PFSK-1 (cell line): ENCODE measurements at regions not wholly inside any gene's neighbourhood (a gene's known extent, or its start where the extent isn't known, plus 50 kb on each side); places are given as distances from the start of the nearest gene placed in this dataset.

Source experiments
- POLR2AphosphoS5 ChIP-seq: IDR thresholded peaks from 2 replicates; pipeline ENCODE4 v1.6.1; 2012; ENCODE audit warnings: low read depth, mild to moderate bottlenecking, control low read depth, low read length, moderate library complexity
- SIN3A ChIP-seq: IDR thresholded peaks from 2 replicates; pipeline ENCODE4 v1.6.1; 2012; ENCODE audit warnings: mild to moderate bottlenecking, low read length, moderate library complexity, borderline replicate concordance; ENCODE audit not compliant: insufficient read depth
- TAF1 ChIP-seq: IDR thresholded peaks from 2 replicates; pipeline ENCODE4 v1.6.1; 2012; ENCODE audit warnings: low read length, control low read depth, borderline replicate concordance; ENCODE audit not compliant: insufficient read depth
- TF ChIP-seq, protein P1 (sequence below), 2 experiments: IDR thresholded peaks; 2 replicates each; pipeline versions ENCODE4 v1.6.1 to v1.8.0; 2011 to 2012; ENCODE audit warnings: low read depth in 2 of 2, low read length in 2 of 2, control low read depth in 1 of 2, inconsistent platforms in 1 of 2, mild to moderate bottlenecking in 1 of 2, moderate library complexity in 1 of 2; ENCODE audit not compliant: insufficient read depth in 1 of 2

DNA sequence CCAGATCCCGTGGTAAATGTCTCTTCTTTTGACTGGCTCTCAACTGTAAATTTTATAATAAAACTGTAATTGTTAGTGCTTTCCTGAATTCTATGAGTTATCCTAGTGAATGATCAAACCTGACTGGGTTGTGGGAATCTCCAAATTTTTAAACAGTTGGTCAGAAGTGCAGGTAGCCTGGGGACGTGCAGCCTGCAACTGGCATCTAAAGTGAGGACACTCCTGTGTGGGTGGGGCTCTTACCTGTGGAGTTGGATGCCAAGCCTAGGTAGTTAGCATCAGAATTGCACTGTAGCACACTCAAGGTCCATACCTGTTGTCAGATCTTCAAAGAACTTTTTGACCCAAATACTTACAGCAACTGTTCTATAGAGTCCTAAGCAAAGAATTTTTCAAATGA, 207.1 kb upstream of the NBEA start:
- no peak for TF ChIP-seq POLR2AphosphoS5
- TF ChIP-seq TAF1, result no peak
- TF ChIP-seq SIN3A, result no peak
- TF ChIP-seq, protein P1, sequence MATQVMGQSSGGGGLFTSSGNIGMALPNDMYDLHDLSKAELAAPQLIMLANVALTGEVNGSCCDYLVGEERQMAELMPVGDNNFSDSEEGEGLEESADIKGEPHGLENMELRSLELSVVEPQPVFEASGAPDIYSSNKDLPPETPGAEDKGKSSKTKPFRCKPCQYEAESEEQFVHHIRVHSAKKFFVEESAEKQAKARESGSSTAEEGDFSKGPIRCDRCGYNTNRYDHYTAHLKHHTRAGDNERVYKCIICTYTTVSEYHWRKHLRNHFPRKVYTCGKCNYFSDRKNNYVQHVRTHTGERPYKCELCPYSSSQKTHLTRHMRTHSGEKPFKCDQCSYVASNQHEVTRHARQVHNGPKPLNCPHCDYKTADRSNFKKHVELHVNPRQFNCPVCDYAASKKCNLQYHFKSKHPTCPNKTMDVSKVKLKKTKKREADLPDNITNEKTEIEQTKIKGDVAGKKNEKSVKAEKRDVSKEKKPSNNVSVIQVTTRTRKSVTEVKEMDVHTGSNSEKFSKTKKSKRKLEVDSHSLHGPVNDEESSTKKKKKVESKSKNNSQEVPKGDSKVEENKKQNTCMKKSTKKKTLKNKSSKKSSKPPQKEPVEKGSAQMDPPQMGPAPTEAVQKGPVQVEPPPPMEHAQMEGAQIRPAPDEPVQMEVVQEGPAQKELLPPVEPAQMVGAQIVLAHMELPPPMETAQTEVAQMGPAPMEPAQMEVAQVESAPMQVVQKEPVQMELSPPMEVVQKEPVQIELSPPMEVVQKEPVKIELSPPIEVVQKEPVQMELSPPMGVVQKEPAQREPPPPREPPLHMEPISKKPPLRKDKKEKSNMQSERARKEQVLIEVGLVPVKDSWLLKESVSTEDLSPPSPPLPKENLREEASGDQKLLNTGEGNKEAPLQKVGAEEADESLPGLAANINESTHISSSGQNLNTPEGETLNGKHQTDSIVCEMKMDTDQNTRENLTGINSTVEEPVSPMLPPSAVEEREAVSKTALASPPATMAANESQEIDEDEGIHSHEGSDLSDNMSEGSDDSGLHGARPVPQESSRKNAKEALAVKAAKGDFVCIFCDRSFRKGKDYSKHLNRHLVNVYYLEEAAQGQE (IDR thresholded peaks at IDR 0.05; ENCODE audit: insufficient read depth in 1 of 2, low read depth in 2 of 2, low read length in 2 of 2), result no peak
